ENCODE measurements at regions not wholly inside any gene's neighbourhood (a gene's known extent, or its start where the extent isn't known, plus 50 kb on each side); places are given as distances from the start of the nearest gene placed in this dataset.

GRCh38 chr2:167404627-167405284, 516.5 kb downstream of the XIRP2 start:
- no peak for TF ChIP-seq EZH2phosphoT487 (IDR thresholded peaks at IDR 0.05; ENCODE audit: insufficient read depth, low read depth)
- TF ChIP-seq EZH2 (IDR thresholded peaks at IDR 0.05; ENCODE audit: insufficient read depth, poor library complexity, severe bottlenecking), result no peak

Measured in GM23248 (cell line).